GM23338 (cell line): ENCODE measurements at regions not wholly inside any gene's neighbourhood (a gene's known extent, or its start where the extent isn't known, plus 50 kb on each side); places are given as distances from the start of the nearest gene placed in this dataset.

ENCODE experiments used
- ATAC-seq: fragments of 200-7000 bp; cut with Tn5 transposase; 3 replicates; pipeline ENCODE4 v1.9.1; 2020
- DNase-seq: peaks from one replicate; pipeline ENCODE4 v3.0.0-alpha.2; 2015; ENCODE audit warnings: low spot score
- H2AFZ ChIP-seq: fragments of 200-600 bp; sonication (generic); 2 replicates; pipeline ENCODE4 v1.8.0; 2016; ENCODE audit warnings: antibody characterized with exemption, mild to moderate bottlenecking, moderate library complexity
- H3F3A ChIP-seq: fragments of 200-600 bp; sonication (generic); replicated peaks from 2 replicates; pipeline ENCODE4 v1.8.0; 2017; ENCODE audit warnings: antibody characterized with exemption, mixed run types, low read depth
- H3K27ac ChIP-seq: fragments of 200-600 bp; sonication (generic); 2 replicates; pipeline ENCODE4 v1.6.1; 2016; ENCODE audit warnings: low read depth
- H3K27me3 ChIP-seq: fragments of 200-600 bp; sonication (generic); 2 replicates; pipeline ENCODE4 v1.8.0; 2016; ENCODE audit warnings: mild to moderate bottlenecking, mixed run types, moderate library complexity; ENCODE audit not compliant: insufficient read depth
- H3K36me3 ChIP-seq: fragments of 200-600 bp; sonication (generic); 2 replicates; pipeline ENCODE4 v1.8.0; 2016; ENCODE audit warnings: mild to moderate bottlenecking; ENCODE audit not compliant: insufficient read depth
- H3K4me1 ChIP-seq: fragments of 200-600 bp; sonication (generic); 2 replicates; pipeline ENCODE4 v1.8.0; 2016; ENCODE audit warnings: mild to moderate bottlenecking, moderate library complexity; ENCODE audit not compliant: insufficient read depth
- H3K4me2 ChIP-seq: fragments of 200-600 bp; sonication (generic); 2 replicates; pipeline ENCODE4 v1.7.1; 2017; ENCODE audit warnings: mixed run types
- H3K4me3 ChIP-seq: fragments of 200-600 bp; sonication (generic); 2 replicates; pipeline ENCODE4 v1.6.1; 2016; ENCODE audit warnings: mixed run types
- H3K79me2 ChIP-seq: fragments of 200-600 bp; sonication (generic); replicated peaks from 2 replicates; pipeline ENCODE4 v1.8.0; 2017; ENCODE audit warnings: mild to moderate bottlenecking; ENCODE audit not compliant: insufficient read depth
- H3K9me2 ChIP-seq: fragments of 200-600 bp; sonication (generic); 2 replicates; pipeline ENCODE4 v1.8.0; 2017; ENCODE audit not compliant: insufficient read depth
- H4K20me1 ChIP-seq: fragments of 200-600 bp; sonication (generic); replicated peaks from 2 replicates; pipeline ENCODE4 v1.8.0; 2017; ENCODE audit warnings: mild to moderate bottlenecking; ENCODE audit not compliant: insufficient read depth
- H3K27ac Mint-ChIP-seq: 2 replicates; pipeline ENCODE4 v1.8.0; 2020; ENCODE audit warnings: inconsistent platforms, mild to moderate bottlenecking, moderate library complexity, mixed read lengths
- H3K27me3 Mint-ChIP-seq: 3 replicates; pipeline ENCODE4 v1.8.0; 2022; ENCODE audit warnings: low read depth, mild to moderate bottlenecking, moderate library complexity, mixed read lengths, inconsistent platforms; ENCODE audit not compliant: insufficient read depth, poor library complexity
- H3K36me3 Mint-ChIP-seq: 3 replicates; pipeline ENCODE4 v1.8.0; 2021; ENCODE audit warnings: low read depth, mild to moderate bottlenecking, inconsistent platforms, moderate library complexity, mixed read lengths
- H3K4me1 Mint-ChIP-seq: 3 replicates; pipeline ENCODE4 v1.8.0; 2020; ENCODE audit warnings: mild to moderate bottlenecking, inconsistent platforms, mixed read lengths
- H3K4me3 Mint-ChIP-seq: 3 replicates; pipeline ENCODE4 v1.8.0; 2021; ENCODE audit warnings: moderate library complexity, mild to moderate bottlenecking, inconsistent platforms, mixed read lengths
- H3K9me3 Mint-ChIP-seq: 3 replicates; pipeline ENCODE4 v1.8.0; 2020; ENCODE audit warnings: moderate library complexity, mild to moderate bottlenecking, inconsistent platforms, mixed read lengths
- CREB1 ChIP-seq: fragments of 250-450 bp; sonication (Bioruptor Pico); IDR thresholded peaks from 2 replicates; pipeline ENCODE4 v1.5.0; 2020; ENCODE audit warnings: low read depth, mild to moderate bottlenecking, moderate library complexity
- EZH2 ChIP-seq: fragments of 200-600 bp; sonication (generic); IDR thresholded peaks from one replicate; pipeline ENCODE4 v1.8.0; 2017; ENCODE audit warnings: antibody characterized with exemption, mild to moderate bottlenecking, low read depth; ENCODE audit not compliant: unreplicated experiment
- EZH2phosphoT487 ChIP-seq: fragments of 200-600 bp; sonication (generic); IDR thresholded peaks from one replicate; pipeline ENCODE4 v1.8.1; 2018; ENCODE audit warnings: antibody characterized with exemption; ENCODE audit not compliant: unreplicated experiment
- JUNB ChIP-seq: IDR thresholded peaks from one replicate; pipeline ENCODE4 v1.6.1; 2016; ENCODE audit warnings: antibody characterized with exemption; ENCODE audit not compliant: unreplicated experiment
- NANOG ChIP-seq: IDR thresholded peaks from 2 replicates; pipeline ENCODE4 v1.6.1; 2016; ENCODE audit warnings: antibody characterized with exemption, borderline replicate concordance
- POLR2AphosphoS5 ChIP-seq: IDR thresholded peaks from 2 replicates; pipeline ENCODE4 v1.6.1; 2016; ENCODE audit warnings: antibody characterized with exemption, low read depth
- STAT1 ChIP-seq: IDR thresholded peaks from one replicate; pipeline ENCODE4 v1.6.1; 2016; ENCODE audit warnings: antibody characterized with exemption; ENCODE audit not compliant: unreplicated experiment
- ZNF114 ChIP-seq: fragments of 250-450 bp; sonication (Bioruptor Pico); IDR thresholded peaks from 2 replicates; pipeline ENCODE4 v1.5.0; 2020; ENCODE audit warnings: mild to moderate bottlenecking, moderate library complexity
- ZNF331 ChIP-seq: fragments of 250-450 bp; sonication (Bioruptor Pico); IDR thresholded peaks from 2 replicates; pipeline ENCODE4 v1.5.0; 2020; ENCODE audit warnings: low read depth, mild to moderate bottlenecking, moderate library complexity
- TF ChIP-seq, protein P1 (sequence below): IDR thresholded peaks from one replicate; pipeline ENCODE4 v1.6.1; 2018; ENCODE audit warnings: antibody characterized with exemption; ENCODE audit not compliant: unreplicated experiment
- TF ChIP-seq, protein P2 (sequence below), 2 experiments: fragments of 200-600 bp in 1 of 2; sonication (generic) in 1 of 2; conservative IDR thresholded peaks; 2 replicates each; pipeline versions ENCODE4 v1.5.1 to v1.6.1; 2016 to 2017; ENCODE audit warnings: antibody characterized with exemption in 2 of 2, low read depth in 2 of 2, mild to moderate bottlenecking in 2 of 2, moderate library complexity in 1 of 2
- TF ChIP-seq, protein P3 (sequence below): fragments of 250-450 bp; sonication (Bioruptor Pico); IDR thresholded peaks from 2 replicates; pipeline ENCODE4 v1.5.0; 2020; ENCODE audit warnings: mild to moderate bottlenecking, moderate library complexity
- TF ChIP-seq, protein P4 (sequence below): IDR thresholded peaks from 2 replicates; pipeline ENCODE4 v1.6.1; 2016; ENCODE audit warnings: antibody characterized with exemption

DNA sequence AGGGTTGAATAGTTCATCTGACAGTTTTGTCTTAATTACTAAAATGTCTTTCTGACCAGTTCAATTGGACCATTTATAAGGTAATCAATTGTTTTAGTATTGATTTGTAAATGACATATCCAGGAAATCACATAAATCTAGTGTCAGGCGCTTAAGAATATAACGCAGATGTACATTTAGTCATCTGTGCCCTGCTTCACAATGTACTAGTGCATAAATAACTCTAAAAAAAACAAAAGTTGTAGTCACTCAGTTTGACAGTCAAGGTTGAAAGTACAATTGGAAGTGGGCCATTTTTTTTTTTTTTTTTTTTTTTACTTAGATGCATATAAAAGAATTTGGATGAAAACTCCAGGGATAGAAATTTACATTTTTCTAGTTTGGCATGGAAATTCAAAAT, 490.4 kb downstream of the PTPRC start:
- Histone ChIP-seq H2AFZ (no peak overlapping the region), H3K4me2 (no peak overlapping the region), H3K4me1 (no peaks in the 10 kb centered on the region), H3F3A (no peaks in the 10 kb centered on the region), H3K79me2 (no peaks in the 10 kb centered on the region), H3K4me3 (no peak overlapping the region), H4K20me1 (no peaks in the 10 kb centered on the region), H3K9me2 (no peaks in the 10 kb centered on the region), H3K36me3 (no peaks in the 10 kb centered on the region), H3K27me3 (no peaks in the 10 kb centered on the region), H3K27ac (no peak overlapping the region)
- DNase-seq (no peak), ATAC-seq (no peak)
- peaks cover 2% of the 10 kb centered on the region; the same call in 2 of the 3 replicates for H3K4me1 Mint-ChIP-seq
- no peak overlapping the region for H3K4me3 Mint-ChIP-seq
- no peaks in the 10 kb centered on the region for H3K27me3 Mint-ChIP-seq
- H3K9me3 Mint-ChIP-seq, result no peaks in the 10 kb centered on the region; the same call in 2 of the 3 replicates
- H3K36me3 Mint-ChIP-seq, result no peaks in the 10 kb centered on the region
- no peak overlapping the region for H3K27ac Mint-ChIP-seq
- TF ChIP-seq, protein P1, sequence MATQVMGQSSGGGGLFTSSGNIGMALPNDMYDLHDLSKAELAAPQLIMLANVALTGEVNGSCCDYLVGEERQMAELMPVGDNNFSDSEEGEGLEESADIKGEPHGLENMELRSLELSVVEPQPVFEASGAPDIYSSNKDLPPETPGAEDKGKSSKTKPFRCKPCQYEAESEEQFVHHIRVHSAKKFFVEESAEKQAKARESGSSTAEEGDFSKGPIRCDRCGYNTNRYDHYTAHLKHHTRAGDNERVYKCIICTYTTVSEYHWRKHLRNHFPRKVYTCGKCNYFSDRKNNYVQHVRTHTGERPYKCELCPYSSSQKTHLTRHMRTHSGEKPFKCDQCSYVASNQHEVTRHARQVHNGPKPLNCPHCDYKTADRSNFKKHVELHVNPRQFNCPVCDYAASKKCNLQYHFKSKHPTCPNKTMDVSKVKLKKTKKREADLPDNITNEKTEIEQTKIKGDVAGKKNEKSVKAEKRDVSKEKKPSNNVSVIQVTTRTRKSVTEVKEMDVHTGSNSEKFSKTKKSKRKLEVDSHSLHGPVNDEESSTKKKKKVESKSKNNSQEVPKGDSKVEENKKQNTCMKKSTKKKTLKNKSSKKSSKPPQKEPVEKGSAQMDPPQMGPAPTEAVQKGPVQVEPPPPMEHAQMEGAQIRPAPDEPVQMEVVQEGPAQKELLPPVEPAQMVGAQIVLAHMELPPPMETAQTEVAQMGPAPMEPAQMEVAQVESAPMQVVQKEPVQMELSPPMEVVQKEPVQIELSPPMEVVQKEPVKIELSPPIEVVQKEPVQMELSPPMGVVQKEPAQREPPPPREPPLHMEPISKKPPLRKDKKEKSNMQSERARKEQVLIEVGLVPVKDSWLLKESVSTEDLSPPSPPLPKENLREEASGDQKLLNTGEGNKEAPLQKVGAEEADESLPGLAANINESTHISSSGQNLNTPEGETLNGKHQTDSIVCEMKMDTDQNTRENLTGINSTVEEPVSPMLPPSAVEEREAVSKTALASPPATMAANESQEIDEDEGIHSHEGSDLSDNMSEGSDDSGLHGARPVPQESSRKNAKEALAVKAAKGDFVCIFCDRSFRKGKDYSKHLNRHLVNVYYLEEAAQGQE, result no peak
- TF ChIP-seq, protein P2, sequence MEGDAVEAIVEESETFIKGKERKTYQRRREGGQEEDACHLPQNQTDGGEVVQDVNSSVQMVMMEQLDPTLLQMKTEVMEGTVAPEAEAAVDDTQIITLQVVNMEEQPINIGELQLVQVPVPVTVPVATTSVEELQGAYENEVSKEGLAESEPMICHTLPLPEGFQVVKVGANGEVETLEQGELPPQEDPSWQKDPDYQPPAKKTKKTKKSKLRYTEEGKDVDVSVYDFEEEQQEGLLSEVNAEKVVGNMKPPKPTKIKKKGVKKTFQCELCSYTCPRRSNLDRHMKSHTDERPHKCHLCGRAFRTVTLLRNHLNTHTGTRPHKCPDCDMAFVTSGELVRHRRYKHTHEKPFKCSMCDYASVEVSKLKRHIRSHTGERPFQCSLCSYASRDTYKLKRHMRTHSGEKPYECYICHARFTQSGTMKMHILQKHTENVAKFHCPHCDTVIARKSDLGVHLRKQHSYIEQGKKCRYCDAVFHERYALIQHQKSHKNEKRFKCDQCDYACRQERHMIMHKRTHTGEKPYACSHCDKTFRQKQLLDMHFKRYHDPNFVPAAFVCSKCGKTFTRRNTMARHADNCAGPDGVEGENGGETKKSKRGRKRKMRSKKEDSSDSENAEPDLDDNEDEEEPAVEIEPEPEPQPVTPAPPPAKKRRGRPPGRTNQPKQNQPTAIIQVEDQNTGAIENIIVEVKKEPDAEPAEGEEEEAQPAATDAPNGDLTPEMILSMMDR (conservative IDR thresholded peaks at IDR 0.05; ENCODE audit: low read depth in 2 of 2), result no peak
- TF ChIP-seq, protein P3, sequence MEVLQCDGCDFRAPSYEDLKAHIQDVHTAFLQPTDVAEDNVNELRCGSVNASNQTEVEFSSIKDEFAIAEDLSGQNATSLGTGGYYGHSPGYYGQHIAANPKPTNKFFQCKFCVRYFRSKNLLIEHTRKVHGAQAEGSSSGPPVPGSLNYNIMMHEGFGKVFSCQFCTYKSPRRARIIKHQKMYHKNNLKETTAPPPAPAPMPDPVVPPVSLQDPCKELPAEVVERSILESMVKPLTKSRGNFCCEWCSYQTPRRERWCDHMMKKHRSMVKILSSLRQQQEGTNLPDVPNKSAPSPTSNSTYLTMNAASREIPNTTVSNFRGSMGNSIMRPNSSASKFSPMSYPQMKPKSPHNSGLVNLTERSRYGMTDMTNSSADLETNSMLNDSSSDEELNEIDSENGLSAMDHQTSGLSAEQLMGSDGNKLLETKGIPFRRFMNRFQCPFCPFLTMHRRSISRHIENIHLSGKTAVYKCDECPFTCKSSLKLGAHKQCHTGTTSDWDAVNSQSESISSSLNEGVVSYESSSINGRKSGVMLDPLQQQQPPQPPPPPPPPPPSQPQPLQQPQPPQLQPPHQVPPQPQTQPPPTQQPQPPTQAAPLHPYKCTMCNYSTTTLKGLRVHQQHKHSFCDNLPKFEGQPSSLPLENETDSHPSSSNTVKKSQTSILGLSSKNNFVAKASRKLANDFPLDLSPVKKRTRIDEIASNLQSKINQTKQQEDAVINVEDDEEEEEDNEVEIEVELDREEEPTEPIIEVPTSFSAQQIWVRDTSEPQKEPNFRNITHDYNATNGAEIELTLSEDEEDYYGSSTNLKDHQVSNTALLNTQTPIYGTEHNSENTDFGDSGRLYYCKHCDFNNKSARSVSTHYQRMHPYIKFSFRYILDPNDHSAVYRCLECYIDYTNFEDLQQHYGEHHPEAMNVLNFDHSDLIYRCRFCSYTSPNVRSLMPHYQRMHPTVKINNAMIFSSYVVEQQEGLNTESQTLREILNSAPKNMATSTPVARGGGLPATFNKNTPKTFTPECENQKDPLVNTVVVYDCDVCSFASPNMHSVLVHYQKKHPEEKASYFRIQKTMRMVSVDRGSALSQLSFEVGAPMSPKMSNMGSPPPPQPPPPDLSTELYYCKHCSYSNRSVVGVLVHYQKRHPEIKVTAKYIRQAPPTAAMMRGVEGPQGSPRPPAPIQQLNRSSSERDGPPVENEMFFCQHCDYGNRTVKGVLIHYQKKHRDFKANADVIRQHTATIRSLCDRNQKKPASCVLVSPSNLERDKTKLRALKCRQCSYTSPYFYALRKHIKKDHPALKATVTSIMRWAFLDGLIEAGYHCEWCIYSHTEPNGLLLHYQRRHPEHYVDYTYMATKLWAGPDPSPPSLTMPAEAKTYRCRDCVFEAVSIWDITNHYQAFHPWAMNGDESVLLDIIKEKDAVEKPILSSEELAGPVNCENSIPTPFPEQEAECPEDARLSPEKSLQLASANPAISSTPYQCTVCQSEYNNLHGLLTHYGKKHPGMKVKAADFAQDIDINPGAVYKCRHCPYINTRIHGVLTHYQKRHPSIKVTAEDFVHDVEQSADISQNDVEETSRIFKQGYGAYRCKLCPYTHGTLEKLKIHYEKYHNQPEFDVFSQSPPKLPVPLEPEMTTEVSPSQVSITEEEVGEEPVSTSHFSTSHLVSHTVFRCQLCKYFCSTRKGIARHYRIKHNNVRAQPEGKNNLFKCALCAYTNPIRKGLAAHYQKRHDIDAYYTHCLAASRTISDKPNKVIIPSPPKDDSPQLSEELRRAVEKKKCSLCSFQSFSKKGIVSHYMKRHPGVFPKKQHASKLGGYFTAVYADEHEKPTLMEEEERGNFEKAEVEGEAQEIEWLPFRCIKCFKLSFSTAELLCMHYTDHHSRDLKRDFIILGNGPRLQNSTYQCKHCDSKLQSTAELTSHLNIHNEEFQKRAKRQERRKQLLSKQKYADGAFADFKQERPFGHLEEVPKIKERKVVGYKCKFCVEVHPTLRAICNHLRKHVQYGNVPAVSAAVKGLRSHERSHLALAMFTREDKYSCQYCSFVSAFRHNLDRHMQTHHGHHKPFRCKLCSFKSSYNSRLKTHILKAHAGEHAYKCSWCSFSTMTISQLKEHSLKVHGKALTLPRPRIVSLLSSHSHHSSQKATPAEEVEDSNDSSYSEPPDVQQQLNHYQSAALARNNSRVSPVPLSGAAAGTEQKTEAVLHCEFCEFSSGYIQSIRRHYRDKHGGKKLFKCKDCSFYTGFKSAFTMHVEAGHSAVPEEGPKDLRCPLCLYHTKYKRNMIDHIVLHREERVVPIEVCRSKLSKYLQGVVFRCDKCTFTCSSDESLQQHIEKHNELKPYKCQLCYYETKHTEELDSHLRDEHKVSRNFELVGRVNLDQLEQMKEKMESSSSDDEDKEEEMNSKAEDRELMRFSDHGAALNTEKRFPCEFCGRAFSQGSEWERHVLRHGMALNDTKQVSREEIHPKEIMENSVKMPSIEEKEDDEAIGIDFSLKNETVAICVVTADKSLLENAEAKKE (CRISPR knock-in tag), result no peak
- TF ChIP-seq EZH2phosphoT487, result no peak
- no peak for TF ChIP-seq STAT1
- TF ChIP-seq ZNF331 (CRISPR knock-in tag), result no peak
- TF ChIP-seq NANOG, result no peak
- no peak for TF ChIP-seq ZNF114 (CRISPR knock-in tag)
- TF ChIP-seq EZH2, result no peak
- TF ChIP-seq CREB1 (CRISPR knock-in tag), result no peak
- TF ChIP-seq, protein P4, sequence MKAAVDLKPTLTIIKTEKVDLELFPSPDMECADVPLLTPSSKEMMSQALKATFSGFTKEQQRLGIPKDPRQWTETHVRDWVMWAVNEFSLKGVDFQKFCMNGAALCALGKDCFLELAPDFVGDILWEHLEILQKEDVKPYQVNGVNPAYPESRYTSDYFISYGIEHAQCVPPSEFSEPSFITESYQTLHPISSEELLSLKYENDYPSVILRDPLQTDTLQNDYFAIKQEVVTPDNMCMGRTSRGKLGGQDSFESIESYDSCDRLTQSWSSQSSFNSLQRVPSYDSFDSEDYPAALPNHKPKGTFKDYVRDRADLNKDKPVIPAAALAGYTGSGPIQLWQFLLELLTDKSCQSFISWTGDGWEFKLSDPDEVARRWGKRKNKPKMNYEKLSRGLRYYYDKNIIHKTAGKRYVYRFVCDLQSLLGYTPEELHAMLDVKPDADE, result no peak
- TF ChIP-seq JUNB, result no peak
- TF ChIP-seq POLR2AphosphoS5, result no peak
